MM.1S (cell line): ENCODE measurements at regions not wholly inside any gene's neighbourhood (a gene's known extent, or its start where the extent isn't known, plus 50 kb on each side); places are given as distances from the start of the nearest gene placed in this dataset.
A peak's percentile ranks its signal among the peaks of the same experiment; 100 is the strongest.

Experiments
- DNase-seq: peaks from one replicate; pipeline ENCODE4 v3.0.0-alpha.2; 2015
- H2AFZ ChIP-seq: fragments of 300-600 bp; sonication (generic); 2 replicates; pipeline ENCODE4 v1.6.0; 2016; ENCODE audit warnings: antibody characterized with exemption, low read length
- H3F3A ChIP-seq: fragments of 300-600 bp; sonication (generic); 2 replicates; pipeline ENCODE4 v1.6.1; 2016; ENCODE audit warnings: mild to moderate bottlenecking, antibody characterized with exemption, low read length, moderate library complexity, mixed read lengths; ENCODE audit not compliant: insufficient read depth
- H3K27ac ChIP-seq: fragments of 300-600 bp; sonication (generic); 2 replicates; pipeline ENCODE4 v1.5.1; 2016; ENCODE audit warnings: mild to moderate bottlenecking, low read length
- H3K27me3 ChIP-seq: fragments of 300-600 bp; sonication (generic); replicated peaks from 2 replicates; pipeline ENCODE4 v1.6.0; 2016; ENCODE audit warnings: low read length; ENCODE audit not compliant: insufficient read depth
- H3K36me3 ChIP-seq: fragments of 300-600 bp; sonication (generic); replicated peaks from 2 replicates; pipeline ENCODE4 v1.6.1; 2016; ENCODE audit warnings: mild to moderate bottlenecking, low read length, mixed read lengths; ENCODE audit not compliant: insufficient read depth
- H3K4me1 ChIP-seq: fragments of 300-600 bp; sonication (generic); 2 replicates; pipeline ENCODE4 v1.6.1; 2016; ENCODE audit warnings: low read length, mixed read lengths
- H3K4me2 ChIP-seq: fragments of 300-600 bp; sonication (generic); 2 replicates; pipeline ENCODE4 v1.6.0; 2016; ENCODE audit warnings: low read depth, low read length
- H3K4me3 ChIP-seq: fragments of 300-600 bp; sonication (generic); 2 replicates; pipeline ENCODE4 v1.5.1; 2016; ENCODE audit warnings: low read length, mixed read lengths
- H3K79me2 ChIP-seq: fragments of 300-600 bp; sonication (generic); 2 replicates; pipeline ENCODE4 v1.6.1; 2016; ENCODE audit warnings: mixed run types, low read length, mixed read lengths
- H3K9ac ChIP-seq: fragments of 300-600 bp; sonication (generic); 2 replicates; pipeline ENCODE4 v1.6.1; 2016; ENCODE audit warnings: low read length, mixed read lengths
- H3K9me2 ChIP-seq: fragments of 300-600 bp; sonication (generic); replicated peaks from 2 replicates; pipeline ENCODE4 v1.6.1; 2016; ENCODE audit warnings: mild to moderate bottlenecking, low read length, mixed read lengths; ENCODE audit not compliant: insufficient read depth
- H3K9me3 ChIP-seq: fragments of 300-600 bp; sonication (generic); replicated peaks from 2 replicates; pipeline ENCODE4 v1.6.1; 2016; ENCODE audit warnings: mild to moderate bottlenecking, low read length, mixed read lengths; ENCODE audit not compliant: insufficient read depth
- H4K20me1 ChIP-seq: fragments of 300-600 bp; sonication (generic); 2 replicates; pipeline ENCODE4 v1.6.1; 2016; ENCODE audit warnings: mild to moderate bottlenecking, low read length, moderate library complexity, mixed read lengths; ENCODE audit not compliant: insufficient read depth
- CTCF ChIP-seq: fragments of 300-600 bp; sonication (generic); IDR thresholded peaks from 2 replicates; pipeline ENCODE4 v1.5.1; 2016; ENCODE audit warnings: antibody characterized with exemption, low read length, mixed read lengths
- EZH2 ChIP-seq: fragments of 300-600 bp; sonication (generic); optimal IDR thresholded peaks from 2 replicates; pipeline ENCODE3; 2017; ENCODE audit warnings: low read depth, mild to moderate bottlenecking, antibody characterized with exemption, low read length, mixed read lengths
- EZH2phosphoT487 ChIP-seq: fragments of 300-600 bp; sonication (generic); IDR thresholded peaks from 2 replicates; pipeline ENCODE4 v1.6.1; 2018; ENCODE audit warnings: antibody characterized with exemption, low read length

- Histone ChIP-seq H3K4me1 (peaks cover 8% of the 10 kb centered on the region; the same call in 1 of the 2 replicates), H3K36me3 (no peaks in the 10 kb centered on the region), H3K9me2 (no peaks in the 10 kb centered on the region), H3K9me3 (no peaks in the 10 kb centered on the region), H2AFZ (no peak overlapping the region), H4K20me1 (no peaks in the 10 kb centered on the region), H3K27ac (no peak overlapping the region), H3F3A (no peaks in the 10 kb centered on the region), H3K9ac (no peak overlapping the region), H3K4me2 (peak overlapping the region; percentile 10; the same call in 1 of the 2 replicates), H3K79me2 (no peaks in the 10 kb centered on the region), H3K4me3 (no peak overlapping the region), H3K27me3 (no peaks in the 10 kb centered on the region)
- no peak for TF ChIP-seq EZH2
- no peak for TF ChIP-seq CTCF
- no peak for TF ChIP-seq EZH2phosphoT487
- no peak for DNase-seq
Measured at GRCh38 chr2:175404839-175405238, 223.3 kb upstream of the ATP5MC3 start.

GRCh38 chr2:175403599-175404221 is 222.2 kb upstream of the ATP5MC3 start:
- Histone ChIP-seq H3K9ac (no peak overlapping the region), H3K9me3 (no peaks in the 10 kb centered on the region)

GRCh38 chr2:175402571-175402970 is 221.1 kb upstream of the ATP5MC3 start:
- no peak for TF ChIP-seq EZH2
- no peak for TF ChIP-seq EZH2phosphoT487
- no peak for TF ChIP-seq CTCF
- Histone ChIP-seq H3K9ac (no peak overlapping the region), H3K4me1 (peaks cover 8% of the 10 kb centered on the region; the same call in 1 of the 2 replicates), H3K4me3 (no peak overlapping the region), H3K79me2 (no peaks in the 10 kb centered on the region), H3K27ac (no peak overlapping the region), H3K4me2 (no peak overlapping the region), H3K36me3 (no peaks in the 10 kb centered on the region), H3K9me3 (no peaks in the 10 kb centered on the region), H2AFZ (no peak overlapping the region), H4K20me1 (no peaks in the 10 kb centered on the region), H3K27me3 (no peaks in the 10 kb centered on the region), H3F3A (no peaks in the 10 kb centered on the region), H3K9me2 (no peaks in the 10 kb centered on the region)
- DNase-seq: no peak

More at GRCh38 chr2:175403599-175404221, 222.2 kb upstream of the ATP5MC3 start:
- Histone ChIP-seq H3F3A (no peaks in the 10 kb centered on the region), H3K79me2 (no peaks in the 10 kb centered on the region), H4K20me1 (no peaks in the 10 kb centered on the region), H3K9me2 (no peaks in the 10 kb centered on the region), H2AFZ (no peak overlapping the region), H3K27ac (no peak overlapping the region), H3K4me3 (no peak overlapping the region), H3K27me3 (no peaks in the 10 kb centered on the region), H3K36me3 (no peaks in the 10 kb centered on the region), H3K4me1 (peaks cover 8% of the 10 kb centered on the region; the same call in 1 of the 2 replicates), H3K4me2 (no peak overlapping the region)
- TF ChIP-seq EZH2: no peak
- TF ChIP-seq EZH2phosphoT487: no peak
- no peak for TF ChIP-seq CTCF
- no peak for DNase-seq
